ENCODE measurements at regions not wholly inside any gene's neighbourhood (a gene's known extent, or its start where the extent isn't known, plus 50 kb on each side); places are given as distances from the start of the nearest gene placed in this dataset.
"Not testable (repeated sequence)": the region's sequence is repeated elsewhere in the genome, so short reads cannot be mapped to it uniquely, and the experiment has no call there.

GRCh38 chr4:14152834-14153519 is 525.5 kb upstream of the BOD1L1 start:
- no peak for DNase-seq (ENCODE audit: low spot score)
- intact Hi-C loops (cut with micrococcal nuclease) = no loop called here
- Mint-ChIP-seq H3K9me3 (no peaks in the 10 kb centered on the region), H3K4me1 (ENCODE audit: low read depth) (no peaks in the 10 kb centered on the region), H3K4me3 (ENCODE audit: low read depth) (no peak overlapping the region), H3K36me3 (ENCODE audit: low read depth) (no peaks in the 10 kb centered on the region), H3K27me3 (ENCODE audit: low read depth) (no peaks in the 10 kb centered on the region), H3K27ac (no peak overlapping the region)

GRCh38 chr4:14155803-14156202 is 528.3 kb upstream of the BOD1L1 start:
- intact Hi-C loops (cut with micrococcal nuclease) = no loop called here
- Mint-ChIP-seq H3K27me3 (ENCODE audit: low read depth) (no peaks in the 10 kb centered on the region), H3K27ac (no peak overlapping the region), H3K36me3 (ENCODE audit: low read depth) (no peaks in the 10 kb centered on the region), H3K4me3 (ENCODE audit: low read depth) (no peak overlapping the region), H3K9me3 (no peaks in the 10 kb centered on the region), H3K4me1 (ENCODE audit: low read depth) (no peaks in the 10 kb centered on the region)
- no peak for DNase-seq (ENCODE audit: low spot score)

- intact Hi-C loops (cut with micrococcal nuclease) = no loop called here
- H3K4me1 Mint-ChIP-seq (ENCODE audit: low read depth) = no peaks in the 10 kb centered on the region
- H3K36me3 Mint-ChIP-seq (ENCODE audit: low read depth) = no peaks in the 10 kb centered on the region
Measured at GRCh38 chr4:14157262-14157661, 529.7 kb upstream of the BOD1L1 start.

GRCh38 chr4:14165222-14165920 is 537.8 kb upstream of the BOD1L1 start:
- H3K27me3 Mint-ChIP-seq (ENCODE audit: low read depth) = no peaks in the 10 kb centered on the region
- H3K36me3 Mint-ChIP-seq (ENCODE audit: low read depth) = no peaks in the 10 kb centered on the region
- H3K9me3 Mint-ChIP-seq = no peaks in the 10 kb centered on the region
- no peak overlapping the region for H3K4me3 Mint-ChIP-seq (ENCODE audit: low read depth)
- no peak for DNase-seq (ENCODE audit: low spot score)
- H3K4me1 Mint-ChIP-seq (ENCODE audit: low read depth) = no peaks in the 10 kb centered on the region
- no peak overlapping the region for H3K27ac Mint-ChIP-seq
- intact Hi-C loops (cut with micrococcal nuclease) = no loop called here

More at GRCh38 chr4:14157262-14157661, 529.7 kb upstream of the BOD1L1 start:
- Mint-ChIP-seq H3K27me3 (ENCODE audit: low read depth) (no peaks in the 10 kb centered on the region), H3K27ac (no peak overlapping the region), H3K4me3 (ENCODE audit: low read depth) (no peak overlapping the region), H3K9me3 (no peaks in the 10 kb centered on the region)
- no peak for DNase-seq (ENCODE audit: low spot score)

GRCh38 chr4:14167876-14168510 is 540.5 kb upstream of the BOD1L1 start:
- no peak for DNase-seq (ENCODE audit: low spot score)
- Mint-ChIP-seq H3K4me3 (ENCODE audit: low read depth) (no peak overlapping the region), H3K27me3 (ENCODE audit: low read depth) (no peaks in the 10 kb centered on the region), H3K36me3 (ENCODE audit: low read depth) (no peaks in the 10 kb centered on the region), H3K27ac (no peak overlapping the region), H3K4me1 (ENCODE audit: low read depth) (no peaks in the 10 kb centered on the region), H3K9me3 (no peaks in the 10 kb centered on the region)
- intact Hi-C loops (cut with micrococcal nuclease) = no loop called here

- no peaks in the 10 kb centered on the region for H3K27me3 Mint-ChIP-seq (ENCODE audit: low read depth)
- no peaks in the 10 kb centered on the region for H3K9me3 Mint-ChIP-seq
- no peak overlapping the region for H3K27ac Mint-ChIP-seq
- no peak for DNase-seq (ENCODE audit: low spot score)
- no peaks in the 10 kb centered on the region for H3K4me1 Mint-ChIP-seq (ENCODE audit: low read depth)
- intact Hi-C loops (cut with micrococcal nuclease) = no loop called here
- H3K36me3 Mint-ChIP-seq (ENCODE audit: low read depth) = no peaks in the 10 kb centered on the region
- H3K4me3 Mint-ChIP-seq (ENCODE audit: low read depth) = no peak overlapping the region
Measured at GRCh38 chr4:14168919-14169318, 541.4 kb upstream of the BOD1L1 start.

- no peaks in the 10 kb centered on the region for H3K4me1 Mint-ChIP-seq (ENCODE audit: low read depth)
- no peaks in the 10 kb centered on the region for H3K36me3 Mint-ChIP-seq (ENCODE audit: low read depth)
- no peaks in the 10 kb centered on the region for H3K9me3 Mint-ChIP-seq
- H3K4me3 Mint-ChIP-seq (ENCODE audit: low read depth) = no peak overlapping the region
- no peak overlapping the region for H3K27ac Mint-ChIP-seq
- intact Hi-C loops (cut with micrococcal nuclease) = no loop called here
- no peak for DNase-seq (ENCODE audit: low spot score)
- H3K27me3 Mint-ChIP-seq (ENCODE audit: low read depth) = no peaks in the 10 kb centered on the region
Measured at GRCh38 chr4:14169460-14169859, 541.9 kb upstream of the BOD1L1 start.

GRCh38 chr4:14169940-14170339 is 542.4 kb upstream of the BOD1L1 start:
- H3K27me3 Mint-ChIP-seq (ENCODE audit: low read depth); intact Hi-C loops (cut with micrococcal nuclease); H3K27ac Mint-ChIP-seq; H3K9me3 Mint-ChIP-seq; H3K4me3 Mint-ChIP-seq (ENCODE audit: low read depth); DNase-seq (ENCODE audit: low spot score); H3K4me1 Mint-ChIP-seq (ENCODE audit: low read depth); H3K36me3 Mint-ChIP-seq (ENCODE audit: low read depth): not testable (repeated sequence)

GRCh38 chr4:14176613-14177012 is 549.1 kb upstream of the BOD1L1 start:
- Mint-ChIP-seq H3K27me3 (ENCODE audit: low read depth) (no peaks in the 10 kb centered on the region), H3K4me3 (ENCODE audit: low read depth) (no peak overlapping the region), H3K9me3 (no peaks in the 10 kb centered on the region), H3K27ac (no peak overlapping the region), H3K36me3 (ENCODE audit: low read depth) (no peaks in the 10 kb centered on the region), H3K4me1 (ENCODE audit: low read depth) (peaks cover 17% of the 10 kb centered on the region)
- intact Hi-C loops (cut with micrococcal nuclease) = no loop called here
- DNase-seq (ENCODE audit: low spot score) = no peak

- Mint-ChIP-seq H3K4me3 (ENCODE audit: low read depth) (no peak overlapping the region), H3K27me3 (ENCODE audit: low read depth) (no peaks in the 10 kb centered on the region), H3K36me3 (ENCODE audit: low read depth) (no peaks in the 10 kb centered on the region), H3K4me1 (ENCODE audit: low read depth) (peaks cover 17% of the 10 kb centered on the region), H3K9me3 (no peaks in the 10 kb centered on the region), H3K27ac (no peak overlapping the region)
- no peak for DNase-seq (ENCODE audit: low spot score)
- intact Hi-C loops (cut with micrococcal nuclease) = no loop called here
Measured at GRCh38 chr4:14177987-14178386, 550.5 kb upstream of the BOD1L1 start.

- no peaks in the 10 kb centered on the region for H3K36me3 Mint-ChIP-seq (ENCODE audit: low read depth)
- no peak overlapping the region for H3K27ac Mint-ChIP-seq
- H3K4me3 Mint-ChIP-seq (ENCODE audit: low read depth) = no peak overlapping the region
- peaks cover 17% of the 10 kb centered on the region for H3K4me1 Mint-ChIP-seq (ENCODE audit: low read depth)
- intact Hi-C loops (cut with micrococcal nuclease) = no loop called here
- H3K9me3 Mint-ChIP-seq = no peaks in the 10 kb centered on the region
- no peak for DNase-seq (ENCODE audit: low spot score)
- no peaks in the 10 kb centered on the region for H3K27me3 Mint-ChIP-seq (ENCODE audit: low read depth)
Measured at GRCh38 chr4:14178421-14178820, 550.9 kb upstream of the BOD1L1 start.

GRCh38 chr4:14180166-14180565 is 552.6 kb upstream of the BOD1L1 start:
- Mint-ChIP-seq H3K4me1 (ENCODE audit: low read depth) (peaks cover 17% of the 10 kb centered on the region), H3K4me3 (ENCODE audit: low read depth) (no peak overlapping the region), H3K9me3 (no peaks in the 10 kb centered on the region), H3K27me3 (ENCODE audit: low read depth) (no peaks in the 10 kb centered on the region), H3K27ac (no peak overlapping the region), H3K36me3 (ENCODE audit: low read depth) (no peaks in the 10 kb centered on the region)
- intact Hi-C loops (cut with micrococcal nuclease) = no loop called here
- DNase-seq (ENCODE audit: low spot score) = no peak

GRCh38 chr4:14180983-14181601 is 553.6 kb upstream of the BOD1L1 start:
- Mint-ChIP-seq H3K27ac (no peak overlapping the region), H3K27me3 (ENCODE audit: low read depth) (no peaks in the 10 kb centered on the region), H3K4me3 (ENCODE audit: low read depth) (no peak overlapping the region), H3K4me1 (ENCODE audit: low read depth) (peaks cover 17% of the 10 kb centered on the region), H3K36me3 (ENCODE audit: low read depth) (no peaks in the 10 kb centered on the region), H3K9me3 (no peaks in the 10 kb centered on the region)
- intact Hi-C loops (cut with micrococcal nuclease) = no loop called here
- DNase-seq (ENCODE audit: low spot score) = no peak
